NCI-H446 treated with DMSO at 0.1 percent for 48 hours (cell line): ENCODE measurements at regions not wholly inside any gene's neighbourhood (a gene's known extent, or its start where the extent isn't known, plus 50 kb on each side); places are given as distances from the start of the nearest gene placed in this dataset.

Experiments
- DNase-seq: peaks from one replicate; lab custom pipeline; 2025; lab: John Stamatoyannopoulos, UW

DNA sequence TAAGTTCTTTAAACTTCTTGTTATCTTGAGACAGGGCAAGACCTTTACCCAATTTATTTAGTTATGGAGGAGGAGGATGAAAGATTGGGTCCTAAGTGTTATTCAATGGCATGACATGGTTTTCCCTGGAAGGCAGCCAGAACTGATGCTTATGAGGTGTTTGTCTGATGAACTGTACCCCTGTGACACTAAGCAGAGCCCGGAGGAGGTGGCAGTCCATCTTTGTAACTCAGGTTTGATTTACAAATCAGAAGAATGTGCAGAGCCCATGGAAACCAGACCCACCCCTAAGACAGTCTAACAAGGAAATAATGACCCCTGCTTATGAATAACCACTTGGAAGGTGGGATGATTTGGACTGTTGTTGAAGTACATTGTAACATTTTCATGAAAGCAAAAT, 878.6 kb upstream of the NR2F2 start:
- DNase-seq = no peak

DNA sequence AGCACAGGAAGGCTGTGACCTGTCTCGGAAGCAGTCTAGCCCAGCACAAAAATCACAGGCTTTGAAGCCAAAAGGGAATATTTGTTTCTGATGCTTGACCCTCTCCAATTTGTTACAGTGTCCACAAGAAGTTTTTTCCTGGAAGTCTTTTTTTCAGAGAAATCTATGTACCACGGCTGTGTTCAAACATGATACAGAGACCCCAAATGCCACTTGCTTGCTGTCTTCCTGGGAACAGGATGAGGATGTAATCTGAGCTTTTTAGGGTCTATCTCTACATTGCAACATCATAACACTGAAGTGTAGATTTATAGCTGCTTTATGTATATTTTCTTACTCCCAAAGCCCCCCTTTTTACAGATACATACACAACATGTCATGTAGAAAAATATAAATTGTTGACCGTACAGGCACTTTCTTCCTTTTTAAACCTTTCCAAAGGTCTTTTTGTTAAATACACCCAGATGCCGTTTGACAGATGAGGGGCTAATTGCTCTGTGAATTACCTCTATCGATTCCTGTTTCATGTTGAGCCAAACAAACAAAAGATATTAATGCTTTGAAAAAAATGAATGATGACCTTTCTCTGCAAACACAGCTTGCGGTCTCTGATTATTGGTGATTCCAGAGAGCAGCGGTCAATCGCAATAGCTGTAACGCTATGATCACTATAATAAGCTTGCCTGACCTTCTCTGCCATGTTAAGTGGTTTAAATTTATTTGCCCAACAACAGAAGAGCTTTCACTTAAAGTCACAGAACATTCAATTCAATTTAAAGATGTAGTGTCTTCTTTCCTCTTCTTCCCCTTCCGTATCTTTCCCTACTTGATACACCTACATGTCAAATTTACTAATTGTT, 875.9 kb upstream of the NR2F2 start:
- no peak for DNase-seq

DNA sequence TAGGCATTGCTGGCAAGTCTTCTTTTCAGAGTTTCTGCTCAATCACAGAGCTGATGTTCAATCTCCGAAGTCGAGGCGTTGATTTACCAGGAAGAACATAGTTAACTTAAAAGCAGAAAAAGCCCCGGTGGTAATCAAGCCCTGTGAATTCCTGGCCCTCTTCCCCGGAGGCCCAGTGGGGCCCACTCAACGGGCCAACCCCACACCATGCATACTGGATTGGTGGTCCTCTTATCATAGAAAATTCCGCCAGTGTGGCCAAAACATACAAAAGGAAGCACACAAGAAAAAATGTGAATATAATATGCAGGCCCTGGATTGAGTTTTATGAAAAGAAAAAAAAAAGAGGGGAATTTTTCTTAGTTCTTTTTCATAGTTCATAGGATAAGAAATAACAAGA, 873.0 kb upstream of the NR2F2 start:
- no peak for DNase-seq

DNA sequence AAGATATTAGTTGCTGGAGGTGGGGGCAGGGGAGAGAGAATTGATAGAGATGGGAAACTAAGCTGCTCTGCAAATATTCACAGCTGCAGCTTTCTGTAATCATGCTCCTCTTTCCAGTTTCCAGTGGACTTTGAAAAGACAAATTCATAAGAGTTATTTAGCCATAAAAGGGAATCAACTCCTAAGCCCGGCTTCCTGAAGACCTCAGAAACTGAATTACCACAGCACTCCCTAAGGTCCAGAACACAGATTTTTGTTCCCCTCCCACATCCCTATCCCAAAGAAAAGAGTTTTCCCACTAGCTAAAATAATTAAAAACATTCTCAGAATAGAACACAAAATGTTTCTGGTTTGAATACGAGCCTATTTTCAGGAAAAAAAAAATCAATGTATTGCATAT, 871.8 kb upstream of the NR2F2 start:
- DNase-seq = no peak

DNA sequence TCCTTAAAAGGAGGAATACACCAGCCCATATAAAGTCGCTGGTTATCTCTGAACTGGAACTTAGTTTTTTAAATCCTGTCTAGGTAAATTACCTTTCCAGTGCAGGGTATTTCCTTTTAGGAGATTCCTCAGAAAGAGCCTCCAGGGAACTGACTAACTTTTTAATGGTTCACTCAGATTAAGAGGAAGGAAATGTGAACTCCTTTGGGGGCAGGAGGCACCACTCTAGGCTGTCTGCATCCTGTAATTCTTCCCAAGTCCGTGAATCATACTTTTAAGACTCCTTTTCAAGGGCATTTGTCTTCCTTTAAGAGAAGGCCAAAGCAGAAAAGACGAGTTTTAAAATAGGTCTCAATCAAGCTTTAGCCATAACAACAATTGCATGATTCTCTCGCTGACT, 871.2 kb upstream of the NR2F2 start:
- no peak for DNase-seq

DNA sequence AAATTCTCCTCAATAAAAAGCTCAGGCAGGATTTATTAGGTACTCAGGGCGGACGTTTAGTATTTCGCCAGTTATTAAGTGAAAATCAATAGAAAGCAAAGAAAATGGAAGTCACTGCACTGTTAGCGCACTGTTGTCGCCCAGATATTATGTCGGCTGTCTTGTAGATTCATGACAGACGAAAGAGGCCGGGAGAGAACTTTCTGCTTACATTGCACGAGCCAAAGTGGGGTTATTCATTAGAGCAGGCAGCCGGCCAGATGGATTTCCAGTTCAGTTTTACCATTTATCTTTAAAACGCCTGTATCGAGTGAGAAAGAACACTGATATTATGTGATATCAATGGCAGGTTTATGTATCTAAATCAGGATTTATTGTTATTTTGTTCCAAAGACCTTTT, 866.0 kb upstream of the NR2F2 start:
- DNase-seq = no peak

DNA sequence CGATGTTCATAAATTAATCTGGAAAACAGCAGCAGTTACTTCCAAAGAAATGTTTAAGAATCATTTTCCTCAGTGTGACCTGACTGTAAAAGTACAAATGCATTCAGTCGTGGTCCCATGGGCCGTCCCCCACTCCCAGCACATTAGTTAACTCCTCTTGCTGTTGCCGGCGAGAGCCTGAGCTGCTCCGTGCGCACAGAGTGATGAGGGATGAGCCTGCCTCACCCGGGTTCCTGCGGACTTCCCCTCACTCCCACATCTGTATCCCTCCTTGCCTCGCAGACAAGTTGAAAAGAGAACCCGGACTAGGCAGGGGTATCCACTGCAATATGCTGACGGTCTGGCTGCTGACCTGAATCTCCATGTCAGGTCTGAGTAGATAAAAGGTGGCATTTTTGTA, 861.7 kb upstream of the NR2F2 start:
- no peak for DNase-seq

DNA sequence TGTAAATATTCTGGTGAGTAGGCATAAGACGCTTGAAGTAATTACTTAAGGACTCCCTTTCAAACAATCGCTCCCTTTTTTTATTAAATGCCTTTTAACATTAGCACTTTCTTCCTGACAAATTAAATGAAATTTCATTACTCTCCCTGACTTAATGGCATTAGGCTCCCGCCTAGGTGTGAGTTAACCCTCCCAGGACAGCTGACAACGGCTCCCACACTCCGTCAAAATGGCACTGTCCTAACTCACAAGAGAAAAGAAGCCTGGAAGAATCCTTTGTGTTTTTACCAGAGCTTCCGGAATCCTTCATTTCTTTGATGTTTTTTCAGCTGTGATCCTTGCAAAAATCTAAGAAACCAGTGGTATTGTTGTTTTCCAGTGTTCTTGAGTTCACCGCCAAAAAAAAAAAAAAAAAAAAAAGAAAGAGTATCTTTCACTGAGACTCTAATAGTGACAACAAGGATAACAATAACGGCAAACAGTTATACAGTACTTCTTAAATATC, 861.0 kb upstream of the NR2F2 start:
- no peak for DNase-seq

DNA sequence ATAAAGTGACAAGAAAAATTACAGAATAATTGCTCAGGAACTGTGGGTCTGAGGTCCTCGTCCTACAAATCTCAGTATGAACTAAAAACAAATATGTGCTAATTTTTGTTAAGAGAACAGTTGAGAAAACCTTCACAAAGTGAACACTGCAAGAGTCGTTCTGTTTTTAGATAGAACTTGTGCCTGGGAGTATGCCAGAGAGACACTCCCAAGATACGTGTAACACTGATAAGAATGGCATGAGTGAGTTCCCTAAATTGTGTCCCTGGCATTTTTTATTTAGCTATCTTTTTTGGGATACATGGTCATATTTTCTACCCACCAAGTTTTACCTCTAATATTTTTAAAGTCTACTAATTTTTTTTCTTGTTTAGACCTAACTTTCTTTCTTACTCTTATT, 860.0 kb upstream of the NR2F2 start:
- no peak for DNase-seq

DNA sequence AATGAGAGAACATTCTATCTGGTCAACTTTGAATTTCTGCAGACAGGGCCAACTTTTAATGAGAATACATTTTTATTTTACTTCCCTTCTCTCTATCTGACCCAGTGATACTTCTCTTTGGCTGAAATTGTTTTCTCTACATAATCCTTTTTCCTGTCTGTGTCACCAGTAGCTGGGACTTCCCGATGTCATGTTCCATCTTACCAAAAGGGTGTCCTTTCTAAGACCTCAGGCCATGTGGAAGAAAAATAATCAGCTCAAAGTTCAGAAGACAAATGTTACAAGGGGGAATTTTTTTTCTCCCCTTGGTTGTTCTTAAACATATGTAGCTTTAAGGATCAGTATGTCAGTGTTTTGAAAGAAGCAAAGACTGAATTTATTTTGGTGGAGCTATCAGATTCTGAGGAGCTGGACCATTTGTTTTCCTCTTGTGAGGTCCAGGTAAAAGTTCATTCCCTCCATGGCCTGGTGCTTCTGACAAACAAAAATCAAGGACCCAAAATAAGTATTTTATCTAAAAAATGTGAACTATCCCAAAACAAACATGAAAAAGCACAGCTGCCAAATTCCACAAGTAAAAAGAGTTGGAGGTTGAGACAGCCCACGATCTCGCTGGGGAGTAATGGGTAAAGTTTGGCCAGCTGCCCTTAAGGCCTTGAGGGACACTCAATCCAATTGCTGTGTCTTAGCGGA, 859.4 kb upstream of the NR2F2 start:
- DNase-seq = no peak

DNA sequence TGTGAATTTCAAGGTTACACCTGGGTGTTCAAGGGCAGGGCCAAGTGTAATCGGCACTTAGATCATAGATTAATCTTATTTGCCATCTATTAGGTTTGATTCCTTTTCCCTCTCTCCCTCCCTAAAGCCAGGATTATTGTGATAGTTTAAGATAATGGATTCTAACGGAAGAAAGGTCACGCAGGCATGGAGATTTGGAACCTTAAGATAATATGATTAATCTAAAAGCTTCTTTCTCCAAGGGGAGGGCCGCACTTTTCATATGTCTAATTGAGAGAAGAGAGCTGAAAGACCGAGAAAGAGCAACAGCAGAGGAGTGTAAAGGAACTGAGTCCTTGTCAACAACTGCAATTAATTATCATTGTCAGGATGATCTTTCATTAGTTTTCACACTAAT, 858.8 kb upstream of the NR2F2 start:
- DNase-seq = no peak

DNA sequence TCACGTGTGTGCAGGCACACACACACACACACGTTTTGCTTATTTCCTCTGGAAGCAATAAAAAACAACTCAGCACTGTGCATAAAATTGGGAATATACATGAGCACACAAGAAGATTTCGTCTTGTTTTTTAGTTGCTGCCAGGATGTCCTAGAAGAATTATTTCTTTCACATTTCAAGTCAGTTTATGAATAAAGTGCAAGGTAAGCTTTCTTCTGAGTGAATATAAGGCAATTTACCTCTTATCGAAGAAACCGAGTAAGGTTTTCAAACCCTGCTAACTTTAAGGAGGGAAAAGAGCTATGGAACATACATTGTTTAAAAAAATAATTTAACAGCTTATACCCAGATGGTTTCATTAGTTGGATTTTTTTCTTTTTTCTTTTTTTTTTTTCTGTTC, 855.4 kb upstream of the NR2F2 start:
- DNase-seq = no peak

DNA sequence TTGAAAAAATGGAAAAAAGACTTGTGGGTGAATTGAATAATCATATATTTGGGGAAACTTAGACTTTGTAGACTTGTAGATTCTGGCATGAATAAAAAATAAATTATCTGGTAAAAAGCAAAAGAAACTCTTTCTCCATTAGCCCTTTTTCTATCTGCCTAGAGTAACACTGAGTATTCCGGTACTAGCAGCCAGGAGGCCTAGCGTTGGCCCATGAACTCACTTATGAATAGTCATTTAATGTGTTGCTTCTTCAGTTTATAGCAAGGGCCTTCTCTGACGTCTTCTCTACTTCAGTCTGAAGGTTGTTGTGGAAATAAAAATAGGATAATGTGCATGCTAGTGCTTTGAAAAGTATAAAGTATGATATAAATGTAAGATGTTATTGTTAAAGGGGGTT, 851.2 kb upstream of the NR2F2 start:
- DNase-seq = no peak

DNA sequence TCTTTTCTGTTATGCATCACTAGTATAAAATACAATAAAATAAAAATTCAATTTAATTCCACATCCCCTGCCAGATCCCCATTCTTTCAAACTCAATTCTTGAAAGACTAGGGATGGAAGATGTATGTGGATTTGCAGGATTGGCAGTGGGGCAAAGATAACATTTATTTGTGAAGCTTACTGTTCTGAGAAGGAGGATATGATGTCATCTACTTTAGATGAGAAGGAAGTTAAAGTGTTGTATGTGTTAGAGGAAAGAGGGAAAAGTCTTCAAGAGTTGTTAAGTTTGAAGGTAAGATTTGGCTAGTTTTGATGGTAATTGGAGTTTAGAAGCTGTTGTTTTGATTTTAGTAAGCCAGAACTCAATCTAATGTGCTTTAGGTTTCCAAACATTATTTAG, 845.1 kb upstream of the NR2F2 start:
- DNase-seq = no peak

DNA sequence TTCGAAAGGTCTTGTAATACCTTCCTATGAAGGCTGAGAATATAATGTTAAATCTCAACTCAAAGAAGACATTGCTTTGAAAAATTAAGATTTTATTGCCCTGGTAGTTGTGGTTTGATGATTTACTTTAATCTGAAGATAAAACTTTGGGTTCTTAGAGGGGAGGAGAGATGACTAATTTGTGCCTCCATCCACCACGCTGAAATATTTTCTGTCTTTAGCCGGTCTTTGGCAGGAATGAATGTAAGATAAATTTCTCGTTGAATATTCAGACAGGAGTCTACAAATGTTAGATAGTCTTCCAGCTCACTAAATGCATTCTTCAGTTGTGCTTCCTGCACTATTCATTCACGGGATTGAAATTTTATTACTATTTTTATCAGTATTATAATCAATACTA, 844.3 kb upstream of the NR2F2 start:
- DNase-seq = no peak

DNA sequence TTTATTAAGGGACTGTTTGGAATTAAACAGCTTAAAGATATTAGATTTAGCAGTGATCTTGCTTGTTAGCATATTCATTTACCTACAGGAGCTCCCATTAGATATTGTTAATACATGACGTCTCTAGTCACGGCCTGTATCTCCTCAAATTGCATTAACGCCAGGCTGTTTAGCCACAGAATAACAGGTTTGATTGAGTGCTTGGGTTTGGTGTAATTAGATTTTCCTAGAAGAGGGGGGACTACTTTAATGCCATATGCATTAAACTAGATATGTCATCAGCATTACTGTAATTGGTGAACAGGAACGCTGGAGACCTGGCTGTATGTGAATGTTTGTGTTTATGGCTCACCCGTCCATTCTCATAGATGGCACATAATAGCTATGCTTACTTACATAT, 841.4 kb upstream of the NR2F2 start:
- DNase-seq = no peak

DNA sequence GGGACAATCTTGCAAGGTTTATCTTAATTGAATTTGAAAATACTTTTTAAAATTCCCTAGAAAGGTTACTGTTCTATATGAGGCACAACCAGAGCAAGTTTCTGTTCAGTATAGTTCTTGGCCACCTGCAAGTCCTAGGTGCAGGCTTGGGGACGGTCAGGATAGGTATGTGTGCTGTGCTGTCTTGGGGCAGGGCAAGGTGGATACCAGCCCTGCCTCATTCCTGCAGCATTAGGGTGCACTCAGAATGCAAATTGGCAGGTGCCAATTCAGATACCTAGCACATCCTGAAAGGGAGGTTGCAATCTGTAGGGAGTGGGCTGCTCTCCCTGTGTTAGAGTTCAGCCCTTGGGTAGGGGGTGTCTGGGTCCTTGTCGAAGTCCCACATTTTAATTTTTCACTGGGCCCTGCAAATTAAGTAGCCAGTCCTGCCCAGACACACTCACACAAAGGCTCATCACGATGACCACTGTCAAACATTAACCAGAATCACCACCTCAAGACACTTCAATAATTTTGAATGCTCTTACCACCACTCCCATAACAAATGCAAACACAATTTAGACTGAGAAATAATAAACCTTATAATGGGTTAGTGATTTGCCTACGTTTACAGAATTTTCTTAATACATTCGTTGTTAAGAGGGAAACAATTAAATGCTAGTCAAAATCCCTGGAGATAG, 838.0 kb upstream of the NR2F2 start:
- DNase-seq = no peak

DNA sequence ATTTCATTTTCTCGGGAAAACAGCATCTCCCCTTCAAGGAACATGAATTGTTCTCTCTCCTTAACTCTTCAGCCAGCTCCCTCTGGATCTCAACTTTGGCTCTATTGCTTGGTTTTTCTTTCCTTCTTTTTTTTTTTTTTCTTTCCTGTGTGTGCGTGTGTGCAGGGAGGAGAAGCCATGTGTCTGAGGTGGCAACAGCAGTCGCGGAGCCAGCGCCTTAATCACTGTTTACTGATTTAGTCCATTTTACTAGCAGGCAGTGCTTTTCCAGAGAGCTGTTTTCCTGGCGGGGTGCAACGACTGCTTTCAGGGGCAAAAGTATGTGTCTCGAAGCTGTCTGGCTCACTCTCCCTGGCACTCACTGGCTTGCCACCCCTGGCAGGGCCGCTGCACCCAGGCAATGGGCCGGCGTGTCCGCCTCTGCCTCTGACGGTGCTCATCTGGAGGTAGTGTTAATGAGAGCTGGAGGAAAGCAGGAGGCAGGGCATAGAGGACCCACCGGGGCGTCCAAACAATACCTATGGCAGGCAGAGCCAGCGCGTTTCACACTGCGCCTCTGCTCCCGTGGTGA, 835.4 kb upstream of the NR2F2 start:
- no peak for DNase-seq

DNA sequence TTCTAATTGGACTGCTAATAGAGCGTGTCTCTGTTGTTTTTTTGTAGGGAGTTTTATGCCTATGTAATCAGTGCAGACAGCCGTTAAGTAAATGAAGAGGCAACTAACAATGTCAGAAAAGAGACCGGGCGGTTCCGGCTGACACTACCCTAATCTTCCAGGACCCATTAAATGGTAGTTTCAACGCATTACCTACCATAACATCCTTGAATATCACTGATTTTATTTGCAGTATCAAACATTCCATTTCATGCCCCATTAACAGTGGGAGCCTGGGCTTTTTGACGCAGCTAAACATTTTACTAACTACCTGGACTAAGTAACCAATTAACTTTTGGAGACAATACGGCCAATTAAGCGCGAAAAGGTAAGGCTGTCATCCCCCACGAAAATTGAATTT, 832.9 kb upstream of the NR2F2 start:
- no peak for DNase-seq

DNA sequence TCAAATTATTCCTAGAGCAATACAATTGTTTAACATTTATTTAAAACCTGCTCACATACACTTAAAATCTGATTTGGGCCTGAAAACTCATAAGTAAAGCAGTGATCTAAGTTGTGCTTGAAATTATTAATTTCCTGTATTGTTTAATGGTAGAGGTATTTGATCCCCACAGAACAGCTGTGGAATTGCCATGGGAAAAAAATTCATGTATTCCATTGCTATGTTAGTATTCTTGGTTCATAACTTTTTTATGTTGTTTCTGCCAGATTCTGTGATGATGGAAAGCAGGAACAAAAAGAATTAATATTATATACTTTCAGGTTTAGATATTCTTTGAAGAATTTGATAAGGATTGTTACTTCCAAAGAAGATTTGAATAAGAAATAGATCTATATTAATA, 831.5 kb upstream of the NR2F2 start:
- no peak for DNase-seq

DNA sequence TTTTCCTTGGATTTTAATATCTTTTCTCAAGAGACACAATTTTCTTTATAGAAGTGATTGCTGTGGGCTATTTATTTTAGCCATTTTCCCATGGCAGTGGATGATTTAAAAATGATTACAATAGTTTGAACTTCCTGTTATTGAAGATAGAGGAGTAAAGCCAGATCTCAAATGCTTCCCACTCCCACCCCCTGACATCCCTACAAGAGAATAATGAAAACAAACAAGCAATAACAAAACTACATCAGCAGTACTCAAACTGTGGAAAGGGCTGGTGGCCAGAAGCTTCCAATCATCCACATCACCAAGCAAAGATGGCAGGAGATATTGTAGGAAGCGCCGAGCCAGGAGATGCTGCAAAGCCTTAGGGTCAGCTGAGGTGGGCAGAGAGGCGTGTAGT, 831.1 kb upstream of the NR2F2 start:
- no peak for DNase-seq

DNA sequence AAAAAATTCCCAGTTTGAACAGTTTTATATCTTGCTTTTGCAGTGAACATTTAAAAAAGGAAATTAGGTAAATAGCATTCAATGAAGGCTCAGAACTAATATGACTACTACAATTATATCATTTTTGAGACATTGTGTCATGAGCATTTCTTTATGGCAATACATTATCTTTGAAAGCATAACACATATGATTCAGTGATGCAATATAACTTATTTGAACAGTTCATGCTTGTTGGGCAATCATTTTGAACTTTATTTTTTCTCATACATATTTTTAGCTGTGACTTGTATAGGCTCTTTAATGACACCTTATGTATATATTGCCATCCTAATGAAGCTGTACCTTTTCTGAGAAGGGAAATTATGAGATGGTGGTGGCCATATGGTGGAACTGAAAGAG, 828.6 kb upstream of the NR2F2 start:
- no peak for DNase-seq

DNA sequence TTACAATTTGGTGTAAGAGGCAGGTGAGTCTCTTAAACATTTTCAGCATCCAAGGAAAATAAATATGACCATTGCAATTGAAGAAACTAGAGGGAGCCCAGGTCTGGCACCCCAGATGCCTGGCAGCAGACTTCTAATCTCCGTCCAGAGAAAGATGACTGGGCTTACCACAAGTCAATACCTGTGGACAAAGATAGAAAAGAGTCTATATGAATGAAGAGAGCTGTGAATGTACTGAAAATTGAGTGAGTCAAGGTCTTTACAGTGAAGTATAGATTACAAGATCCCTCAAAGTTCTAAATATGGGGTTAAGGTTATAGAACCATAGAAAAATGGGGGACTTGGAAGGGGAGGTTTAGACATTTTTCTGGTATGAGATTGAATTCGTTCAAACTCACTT, 827.4 kb upstream of the NR2F2 start:
- no peak for DNase-seq
